ENCODE measurements at regions not wholly inside any gene's neighbourhood (a gene's known extent, or its start where the extent isn't known, plus 50 kb on each side); places are given as distances from the start of the nearest gene placed in this dataset.

- no peak for TF ChIP-seq MAZ (IDR thresholded peaks at IDR 0.05; ENCODE audit: borderline replicate concordance, low read depth, low read length)
- TF ChIP-seq CTCF (conservative IDR thresholded peaks at IDR 0.05; ENCODE audit: low read depth, low read length): no peak
- TF ChIP-seq FOS (IDR thresholded peaks at IDR 0.05; ENCODE audit: low read depth, low read length): no peak
- TF ChIP-seq POLR2A (IDR thresholded peaks at IDR 0.05; ENCODE audit: low read depth, low read length): no peak
- no peak for TF ChIP-seq MAFK (IDR thresholded peaks at IDR 0.05; ENCODE audit: low read depth, low read length)
- no peak for TF ChIP-seq CEBPB (IDR thresholded peaks at IDR 0.05; ENCODE audit: low read depth, low read length)
- no peak for TF ChIP-seq RAD21 (IDR thresholded peaks at IDR 0.05; ENCODE audit: low read length)
- TF ChIP-seq MXI1 (IDR thresholded peaks at IDR 0.05; ENCODE audit: borderline replicate concordance, low read depth, low read length): no peak
- TF ChIP-seq USF2 (IDR thresholded peaks at IDR 0.05; ENCODE audit: low read depth, low read length): no peak
- no peak for TF ChIP-seq CHD1 (IDR thresholded peaks at IDR 0.05; ENCODE audit: low read depth, low read length)
These were observed 395.8 kb upstream of the ADAMTSL1 start for GRCh38 chr9:18077941-18078678.
